H9 (cell line): ENCODE measurements at regions not wholly inside any gene's neighbourhood (a gene's known extent, or its start where the extent isn't known, plus 50 kb on each side); places are given as distances from the start of the nearest gene placed in this dataset.

Experiments used
- DNase-seq: peaks from one replicate; pipeline ENCODE4 v3.0.0-alpha.2; 2017
- H2AFZ ChIP-seq: one replicate; pipeline ENCODE4 v1.6.1; 2013; ENCODE audit warnings: mild to moderate bottlenecking, low read length, control low read depth, moderate library complexity
- H2AK5ac ChIP-seq: 2 replicates; pipeline ENCODE4 v1.6.1; 2013; ENCODE audit warnings: low read length, control low read depth, mixed read lengths; ENCODE audit not compliant: insufficient read length
- H2BK120ac ChIP-seq: one replicate; pipeline ENCODE4 v1.6.1; 2013; ENCODE audit warnings: low read depth, mild to moderate bottlenecking, low read length, control low read depth, inconsistent platforms; ENCODE audit not compliant: poor library complexity, severe bottlenecking
- H2BK12ac ChIP-seq: 2 replicates; pipeline ENCODE4 v1.6.1; 2013; ENCODE audit warnings: low read length, control low read depth, mixed read lengths, low read depth; ENCODE audit not compliant: insufficient read length
- H2BK15ac ChIP-seq: 2 replicates; pipeline ENCODE4 v1.6.1; 2013; ENCODE audit warnings: low read depth, low read length, control low read depth
- H2BK20ac ChIP-seq: one replicate; pipeline ENCODE4 v1.6.1; 2013; ENCODE audit warnings: low read depth, mild to moderate bottlenecking, low read length, control low read depth, inconsistent platforms; ENCODE audit not compliant: poor library complexity, severe bottlenecking
- H2BK5ac ChIP-seq: 2 replicates; pipeline ENCODE4 v1.6.1; 2013; ENCODE audit warnings: low read length, control low read depth, mixed read lengths; ENCODE audit not compliant: insufficient read length
- H3K14ac ChIP-seq: 2 replicates; pipeline ENCODE4 v1.6.1; 2013; ENCODE audit warnings: low read length, control low read depth; ENCODE audit not compliant: insufficient read depth
- H3K18ac ChIP-seq: 2 replicates; pipeline ENCODE4 v1.6.1; 2013; ENCODE audit warnings: low read depth, mild to moderate bottlenecking, mixed read lengths, low read length, control low read depth; ENCODE audit not compliant: insufficient read length
- H3K23ac ChIP-seq: 2 replicates; pipeline ENCODE4 v1.6.1; 2013; ENCODE audit warnings: low read length, control low read depth, mixed read lengths, low read depth; ENCODE audit not compliant: insufficient read length
- H3K23me2 ChIP-seq: 2 replicates; pipeline ENCODE4 v1.6.1; 2013; ENCODE audit warnings: low read depth, mild to moderate bottlenecking, mixed read lengths, low read length, control low read depth; ENCODE audit not compliant: insufficient read length, poor library complexity, severe bottlenecking
- H3K27ac ChIP-seq: 2 replicates; pipeline ENCODE4 v1.5.1; 2013; ENCODE audit warnings: low read length, control low read depth, mixed read lengths, low read depth; ENCODE audit not compliant: insufficient read length
- H3K27me3 ChIP-seq: 2 replicates; pipeline ENCODE4 v1.6.1; 2013; ENCODE audit warnings: low read length, control low read depth, inconsistent platforms; ENCODE audit not compliant: insufficient read depth
- H3K4ac ChIP-seq: 2 replicates; pipeline ENCODE4 v1.6.1; 2013; ENCODE audit warnings: low read depth, mild to moderate bottlenecking, control low read depth, inconsistent platforms, low read length, moderate library complexity
- H3K4me1 ChIP-seq: 2 replicates; pipeline ENCODE4 v1.6.1; 2013; ENCODE audit warnings: low read length, control low read depth, inconsistent platforms; ENCODE audit not compliant: insufficient read depth
- H3K4me2 ChIP-seq: 2 replicates; pipeline ENCODE4 v1.6.1; 2013; ENCODE audit warnings: low read length, control low read depth, mixed read lengths; ENCODE audit not compliant: insufficient read length, insufficient read depth
- H3K56ac ChIP-seq: 2 replicates; pipeline ENCODE4 v1.6.1; 2013; ENCODE audit warnings: low read depth, mild to moderate bottlenecking, mixed read lengths, low read length, control low read depth; ENCODE audit not compliant: insufficient read length
- H3K79me1 ChIP-seq: 2 replicates; pipeline ENCODE4 v1.6.1; 2013; ENCODE audit warnings: low read depth, mild to moderate bottlenecking, moderate library complexity, low read length, control low read depth, inconsistent platforms; ENCODE audit not compliant: insufficient read depth, poor library complexity, severe bottlenecking
- H3K79me2 ChIP-seq: 2 replicates; pipeline ENCODE4 v1.6.1; 2013; ENCODE audit warnings: low read length, control low read depth, inconsistent platforms; ENCODE audit not compliant: insufficient read depth
- H3K9ac ChIP-seq: 2 replicates; pipeline ENCODE4 v1.6.1; 2013; ENCODE audit warnings: low read length, control low read depth, mixed read lengths; ENCODE audit not compliant: insufficient read length; ENCODE audit errors: extremely low read depth
- H3K9me3 ChIP-seq: one replicate; pipeline ENCODE4 v1.6.1; 2013; ENCODE audit warnings: low read depth, low read length, inconsistent platforms; ENCODE audit not compliant: control insufficient read depth
- H3T11ph ChIP-seq: one replicate; pipeline ENCODE4 v1.6.1; 2013; ENCODE audit warnings: mild to moderate bottlenecking, low read length, control low read depth, inconsistent platforms
- H4K20me1 ChIP-seq: one replicate; pipeline ENCODE4 v1.6.1; 2013; ENCODE audit not compliant: control insufficient read depth, insufficient read length, insufficient read depth
- H4K5ac ChIP-seq: 2 replicates; pipeline ENCODE4 v1.6.1; 2013; ENCODE audit warnings: low read depth, mild to moderate bottlenecking, mixed read lengths, low read length, control low read depth; ENCODE audit not compliant: insufficient read length
- H4K8ac ChIP-seq: replicated peaks from 2 replicates; pipeline ENCODE4 v1.6.1; 2013; ENCODE audit warnings: low read length, control low read depth, mixed read lengths, low read depth; ENCODE audit not compliant: insufficient read length
- H4K91ac ChIP-seq: 2 replicates; pipeline ENCODE4 v1.6.1; 2013; ENCODE audit warnings: low read depth, mild to moderate bottlenecking, moderate library complexity, mixed read lengths, low read length, control low read depth; ENCODE audit not compliant: insufficient read length
- H3K27ac Mint-ChIP-seq, 3 experiments: 2 replicates in 2 of 3; 3 replicates in 1 of 3; pipeline ENCODE4 v1.8.0; 2020 to 2021; ENCODE audit warnings: mixed read lengths in 3 of 3, mild to moderate bottlenecking in 1 of 3, moderate library complexity in 1 of 3
- H3K27me3 Mint-ChIP-seq: 2 replicates; pipeline ENCODE4 v1.8.0; 2021; ENCODE audit warnings: low read depth, mild to moderate bottlenecking, moderate library complexity, mixed read lengths
- H3K36me3 Mint-ChIP-seq, 3 experiments: 2 replicates in 2 of 3; 3 replicates in 1 of 3; pipeline ENCODE4 v1.8.0; 2020 to 2021; ENCODE audit warnings: low read depth in 3 of 3, mixed read lengths in 3 of 3; ENCODE audit not compliant: insufficient read depth in 1 of 3
- H3K4me1 Mint-ChIP-seq, 2 experiments: 2 replicates each; pipeline ENCODE4 v1.8.0; 2020; ENCODE audit warnings: mixed read lengths in 2 of 2
- H3K4me3 Mint-ChIP-seq, 2 experiments: 2 replicates in 1 of 2; 3 replicates in 1 of 2; pipeline ENCODE4 v1.8.0; 2020 to 2021; ENCODE audit warnings: mild to moderate bottlenecking in 2 of 2, mixed read lengths in 2 of 2, moderate library complexity in 1 of 2
- H3K9me3 Mint-ChIP-seq, 2 experiments: 2 replicates in 1 of 2; 3 replicates in 1 of 2; pipeline ENCODE4 v1.8.0; 2020; ENCODE audit warnings: mild to moderate bottlenecking in 2 of 2, mixed read lengths in 2 of 2, moderate library complexity in 1 of 2
- CTCF ChIP-seq: fragments of 200-600 bp; sonication (generic); conservative IDR thresholded peaks from 3 replicates; pipeline ENCODE4 v1.8.0; 2021; ENCODE audit warnings: antibody characterized with exemption, mild to moderate bottlenecking
- WGBS: extraction: QIAGEN DNeasy Blood & Tissue Kit; methylation state at CpG from one replicate; pipeline ENCODE4 v1.1.7; 2013; ENCODE audit warnings: missing lambda C conversion rate, low lambda C conversion rate, mixed read lengths; ENCODE audit not compliant: insufficient read length; ENCODE audit errors: extremely low coverage; 5-methylcytosine and 5-hydroxymethylcytosine counted together

- Histone ChIP-seq H2BK120ac (no peak overlapping the region), H3K56ac (no peak overlapping the region), H3K4ac (no peak overlapping the region), H2BK20ac (no peak overlapping the region), H3K14ac (no peak overlapping the region), H3K9me3 (no peaks in the 10 kb centered on the region), H3T11ph (no peak overlapping the region), H3K9ac (no peak overlapping the region), H3K79me1 (no peaks in the 10 kb centered on the region), H4K91ac (no peak overlapping the region), H2BK5ac (no peak overlapping the region), H2AK5ac (no peak overlapping the region), H3K79me2 (no peaks in the 10 kb centered on the region), H3K4me1 (peaks cover 5% of the 10 kb centered on the region), H3K4me2 (no peak overlapping the region), H4K8ac (no peak overlapping the region), H4K20me1 (no peaks in the 10 kb centered on the region), H3K18ac (no peak overlapping the region), H3K27me3 (no peaks in the 10 kb centered on the region), H2AFZ (no peak overlapping the region), H4K5ac (no peak overlapping the region), H2BK15ac (no peak overlapping the region), H2BK12ac (no peak overlapping the region), H3K23ac (no peak overlapping the region), H3K23me2 (no peaks in the 10 kb centered on the region), H3K27ac (no peak overlapping the region)
- Mint-ChIP-seq H3K27ac (no peak overlapping the region), H3K36me3 (peaks cover 2 to 9% (median 3%) of the 10 kb centered on the region in 3 experiments; a peak in 5 of 7 replicates), H3K4me1 (peaks cover 9 to 11% of the 10 kb centered on the region in 2 experiments), H3K9me3 (peaks cover 63 to 79% of the 10 kb centered on the region in 2 experiments), H3K4me3 (no peak overlapping the region), H3K27me3 (peaks cover 1% of the 10 kb centered on the region)
- WGBS, result no CpG with 5 or more reads among the region's 7 CpGs
- no peak for DNase-seq
- TF ChIP-seq CTCF, result no peak
Observed at GRCh38 chrX:40403757-40404156, 177.0 kb upstream of the ATP6AP2 start.
